ENCODE measurements at regions not wholly inside any gene's neighbourhood (a gene's known extent, or its start where the extent isn't known, plus 50 kb on each side); places are given as distances from the start of the nearest gene placed in this dataset.
A peak's percentile ranks its signal among the peaks of the same experiment; 100 is the strongest.

- Histone ChIP-seq H3K4me3 (ENCODE audit: extremely low read depth in 1 of 4, insufficient read depth in 2 of 4, low read depth in 3 of 4, low read length in 4 of 4) (no peak overlapping the region), H3K56ac (replicated peaks; ENCODE audit: insufficient read length, low read depth, low read length) (no peak overlapping the region), H3K18ac (ENCODE audit: extremely low read depth, low read length) (no peak overlapping the region), H3K9ac (replicated peaks in 1 of 4; ENCODE audit: extremely low read depth in 1 of 4, low read depth in 3 of 4, low read length in 3 of 4) (no peak overlapping the region), H3K23ac (ENCODE audit: insufficient read length) (no peak overlapping the region), H3K4ac (replicated peaks; ENCODE audit: insufficient read length, low read depth, low read length) (no peak overlapping the region), H3K79me2 (ENCODE audit: control insufficient read depth in 1 of 2, insufficient read depth in 2 of 2, low read length in 2 of 2) (peaks cover 0 to 12% of the 10 kb centered on the region in 2 experiments; a peak in 1 of 4 replicates), H2BK12ac (ENCODE audit: low read depth, low read length) (no peak overlapping the region), H2BK15ac (ENCODE audit: low read length) (no peak overlapping the region), H4K20me1 (replicated peaks in 1 of 2; ENCODE audit: control insufficient read depth in 1 of 2, insufficient read depth in 2 of 2, low read length in 2 of 2) (no peaks in the 10 kb centered on the region), H3K4me1 (replicated peaks in 1 of 4; ENCODE audit: control insufficient read depth in 3 of 4, insufficient read depth in 4 of 4, low read length in 3 of 4) (peaks cover 0 to 2% (median 0%) of the 10 kb centered on the region in 4 experiments; a peak in 1 of 7 replicates), H4K91ac (replicated peaks; ENCODE audit: insufficient read length, low read length) (no peak overlapping the region), H3K14ac (ENCODE audit: insufficient read length) (no peak overlapping the region), H3K27ac (ENCODE audit: low read depth, low read length) (no peak overlapping the region), H2AK5ac (ENCODE audit: low read depth, low read length) (no peak overlapping the region), H3K27me3 (replicated peaks in 1 of 4; ENCODE audit: control insufficient read depth in 3 of 4, extremely low read depth in 1 of 4, insufficient read depth in 3 of 4, low read length in 3 of 4) (no peaks in the 10 kb centered on the region), H3K4me2 (ENCODE audit: insufficient read depth in 1 of 2, low read depth in 2 of 2, low read length in 2 of 2) (no peak overlapping the region), H3K79me1 (ENCODE audit: low read depth, low read length) (no peaks in the 10 kb centered on the region), H4K5ac (ENCODE audit: insufficient read length, low read depth, low read length) (no peak overlapping the region), H2BK5ac (ENCODE audit: low read depth, low read length) (0 out of 2 replicates have a peak overlapping the region, but pooled peaks have one; percentile 5), H4K8ac (ENCODE audit: extremely low read depth, insufficient read depth, low read length) (no peak overlapping the region), H3K9me3 (ENCODE audit: insufficient read depth in 2 of 2, low read depth in 1 of 2, low read length in 1 of 2) (no peaks in the 10 kb centered on the region), H2BK120ac (replicated peaks; ENCODE audit: low read depth, low read length) (no peak overlapping the region), H2BK20ac (ENCODE audit: low read length) (no peak overlapping the region), H2AFZ (ENCODE audit: low read length) (no peak overlapping the region), H3K23me2 (ENCODE audit: low read depth, low read length) (no peaks in the 10 kb centered on the region), H3K36me3 (ENCODE audit: control insufficient read depth in 2 of 4, insufficient read depth in 4 of 4, low read length in 3 of 4) (peaks cover 0 to 6% (median 0%) of the 10 kb centered on the region in 4 experiments; a peak in 4 of 8 replicates)
- DNase-seq (ENCODE audit: low read depth in 1 of 2, low spot score in 2 of 2) (no peak), FAIRE-seq (no peak)
- WGBS, 2 experiments (ENCODE audit: extremely low coverage in 1 of 2, insufficient coverage in 1 of 2, insufficient read length in 1 of 2, insufficient replicate concordance in 2 of 2, low coverage in 1 of 2, low lambda C conversion rate in 2 of 2, missing lambda C conversion rate in 1 of 2) = 88% methylated on average over 6 of the region's 6 CpGs; no CpG with 5 or more reads in 1 of the 2 experiments
- POLR2A ChIA-PET (ENCODE audit: partially characterized antibody) = interaction anchor here (0.7 kb wide), 1 partner anchor 58 kb away, joined by 3 read pairs; no protein-coding TSS in a partner anchor
- CTCF ChIA-PET (ENCODE audit: partially characterized antibody) = no interaction called here
- TF ChIP-seq BCL11A (IDR thresholded peaks at IDR 0.05; ENCODE audit: low read depth in 2 of 2, low read length in 2 of 2) (no peak), CTBP2 (IDR thresholded peaks at IDR 0.05; ENCODE audit: borderline replicate concordance, insufficient read depth, insufficient read length, low read length) (no peak), BRCA1 (IDR thresholded peaks at IDR 0.05; ENCODE audit: low read depth, low read length) (no peak), POLR2AphosphoS5 (IDR thresholded peaks at IDR 0.05; ENCODE audit: low read depth, low read length) (no peak), ASH2L (IDR thresholded peaks at IDR 0.05; ENCODE audit: low read length) (no peak), SP4 (IDR thresholded peaks at IDR 0.05; ENCODE audit: low read length) (no peak)
Measured at GRCh38 chr6:144683216-144684070, 398.3 kb downstream of the UTRN start.

All from H1 (cell line).